ENCODE measurements at regions not wholly inside any gene's neighbourhood (a gene's known extent, or its start where the extent isn't known, plus 50 kb on each side); places are given as distances from the start of the nearest gene placed in this dataset.

DNA sequence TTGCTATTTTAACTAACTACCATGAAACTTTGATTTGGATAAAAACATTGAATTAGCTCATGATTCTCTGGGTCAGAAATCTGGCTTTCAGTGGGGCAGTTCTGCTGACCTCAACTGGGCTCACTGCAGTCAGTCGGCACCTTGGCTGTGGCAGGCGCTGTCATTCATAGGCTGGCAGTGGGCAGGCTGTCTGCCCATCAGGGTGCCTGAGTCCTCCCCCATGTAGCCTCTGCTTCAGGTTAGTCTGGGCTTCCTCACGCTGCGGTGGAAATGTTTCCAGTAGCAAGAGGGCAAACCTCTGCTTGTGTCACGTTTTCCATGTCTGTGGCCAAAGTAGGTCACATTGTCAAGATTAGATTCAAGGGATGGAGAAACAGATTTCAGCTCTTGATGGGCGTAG is 251.0 kb upstream of the TCF21 start:
- TF ChIP-seq, protein P1, sequence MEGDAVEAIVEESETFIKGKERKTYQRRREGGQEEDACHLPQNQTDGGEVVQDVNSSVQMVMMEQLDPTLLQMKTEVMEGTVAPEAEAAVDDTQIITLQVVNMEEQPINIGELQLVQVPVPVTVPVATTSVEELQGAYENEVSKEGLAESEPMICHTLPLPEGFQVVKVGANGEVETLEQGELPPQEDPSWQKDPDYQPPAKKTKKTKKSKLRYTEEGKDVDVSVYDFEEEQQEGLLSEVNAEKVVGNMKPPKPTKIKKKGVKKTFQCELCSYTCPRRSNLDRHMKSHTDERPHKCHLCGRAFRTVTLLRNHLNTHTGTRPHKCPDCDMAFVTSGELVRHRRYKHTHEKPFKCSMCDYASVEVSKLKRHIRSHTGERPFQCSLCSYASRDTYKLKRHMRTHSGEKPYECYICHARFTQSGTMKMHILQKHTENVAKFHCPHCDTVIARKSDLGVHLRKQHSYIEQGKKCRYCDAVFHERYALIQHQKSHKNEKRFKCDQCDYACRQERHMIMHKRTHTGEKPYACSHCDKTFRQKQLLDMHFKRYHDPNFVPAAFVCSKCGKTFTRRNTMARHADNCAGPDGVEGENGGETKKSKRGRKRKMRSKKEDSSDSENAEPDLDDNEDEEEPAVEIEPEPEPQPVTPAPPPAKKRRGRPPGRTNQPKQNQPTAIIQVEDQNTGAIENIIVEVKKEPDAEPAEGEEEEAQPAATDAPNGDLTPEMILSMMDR (IDR thresholded peaks at IDR 0.05) = no peak
- TF ChIP-seq ZFX (IDR thresholded peaks at IDR 0.05; ENCODE audit: borderline replicate concordance) = no peak
